ENCODE measurements at regions not wholly inside any gene's neighbourhood (a gene's known extent, or its start where the extent isn't known, plus 50 kb on each side); places are given as distances from the start of the nearest gene placed in this dataset.

GRCh38 chr13:94901070-94901469 is 188.7 kb upstream of the SOX21 start:
- no peak for ATAC-seq
- TF ChIP-seq TCF7L2 (IDR thresholded peaks at IDR 0.05; ENCODE audit: low read depth, low read length): no peak
- no peak for TF ChIP-seq POLR2AphosphoS5 (IDR thresholded peaks at IDR 0.05; ENCODE audit: low read depth, low read length)
- TF ChIP-seq CTCF (IDR thresholded peaks at IDR 0.05): no peak
- TF ChIP-seq SIN3A (IDR thresholded peaks at IDR 0.05; ENCODE audit: borderline replicate concordance, insufficient read depth, low read depth, low read length): no peak
- no peak for TF ChIP-seq REST (IDR thresholded peaks at IDR 0.05; ENCODE audit: insufficient read depth in 1 of 2, low read depth in 2 of 2, low read length in 1 of 2)
- no TSS peak for BruUV-seq (replicated peaks)
- CTCF ChIA-PET: no interaction called here
- H3K27me3 ChIP-seq (ENCODE audit: control insufficient read depth, insufficient read depth, low read length): no peaks in the 10 kb centered on the region
- no peaks in the 10 kb centered on the region for H3K9me3 ChIP-seq (ENCODE audit: control insufficient read depth, insufficient read depth, low read depth, low read length)
- no peak for DNase-seq (ENCODE audit: low read depth, low spot score)
- in situ Hi-C loops (cut with HindIII; ENCODE audit: low pct_unique_long_range_greater_than_20kb, low sequenced_read_pairs) (no loop called here), intact Hi-C loops (cut with micrococcal nuclease; ENCODE audit: unreplicated experiment) (no loop called here)
- POLR2A ChIA-PET: no interaction called here
- H3K36me3 ChIP-seq (ENCODE audit: control insufficient read depth, insufficient read depth, low read length): no peaks in the 10 kb centered on the region
- no peak overlapping the region for H3K27ac ChIP-seq (ENCODE audit: low read length)
- H3K4me3 ChIP-seq (ENCODE audit: low read depth in 2 of 2, low read length in 2 of 2): no peak overlapping the region
- H3K4me1 ChIP-seq (ENCODE audit: control insufficient read depth, insufficient read depth, low read length): no peaks in the 10 kb centered on the region

GRCh38 chr13:94896719-94897317 is 184.5 kb upstream of the SOX21 start:
- POLR2A ChIA-PET: no interaction called here
- TF ChIP-seq POLR2AphosphoS5 (IDR thresholded peaks at IDR 0.05; ENCODE audit: low read depth, low read length) (no peak), TCF7L2 (IDR thresholded peaks at IDR 0.05; ENCODE audit: low read depth, low read length) (no peak), SIN3A (IDR thresholded peaks at IDR 0.05; ENCODE audit: borderline replicate concordance, insufficient read depth, low read depth, low read length) (no peak), REST (IDR thresholded peaks at IDR 0.05; ENCODE audit: insufficient read depth in 1 of 2, low read depth in 2 of 2, low read length in 1 of 2) (no peak), CTCF (IDR thresholded peaks at IDR 0.05) (no peak)

More at GRCh38 chr13:94896719-94897317, 184.5 kb upstream of the SOX21 start:
- no peaks in the 10 kb centered on the region for H3K36me3 ChIP-seq (ENCODE audit: control insufficient read depth, insufficient read depth, low read length)
- H3K27me3 ChIP-seq (ENCODE audit: control insufficient read depth, insufficient read depth, low read length): no peaks in the 10 kb centered on the region
- no TSS peak for BruUV-seq (replicated peaks)
- ATAC-seq (no peak), DNase-seq (ENCODE audit: low read depth, low spot score) (no peak)
- in situ Hi-C loops (cut with HindIII; ENCODE audit: low pct_unique_long_range_greater_than_20kb, low sequenced_read_pairs): no loop called here
- intact Hi-C loops (cut with micrococcal nuclease; ENCODE audit: unreplicated experiment): no loop called here
- CTCF ChIA-PET: no interaction called here
- H3K27ac ChIP-seq (ENCODE audit: low read length): no peak overlapping the region
- H3K4me3 ChIP-seq (ENCODE audit: low read depth in 2 of 2, low read length in 2 of 2): no peak overlapping the region
- no peaks in the 10 kb centered on the region for H3K9me3 ChIP-seq (ENCODE audit: control insufficient read depth, insufficient read depth, low read depth, low read length)
- no peaks in the 10 kb centered on the region for H3K4me1 ChIP-seq (ENCODE audit: control insufficient read depth, insufficient read depth, low read length)

Measured in Panc1 (cell line).